SJSA1 (cell line): ENCODE measurements at regions not wholly inside any gene's neighbourhood (a gene's known extent, or its start where the extent isn't known, plus 50 kb on each side); places are given as distances from the start of the nearest gene placed in this dataset.
"Not testable (repeated sequence)": the region's sequence is repeated elsewhere in the genome, so short reads cannot be mapped to it uniquely, and the experiment has no call there.

Source experiments
- DNase-seq, 2 experiments: peaks; one replicate each; pipeline ENCODE4 v3.0.0-alpha.2; 2015 to 2020; ENCODE audit warnings: low spot score in 2 of 2, low read depth in 1 of 2
- H3K27ac ChIP-seq: fragments of 250-450 bp; sonication (Bioruptor Pico); 2 replicates; pipeline ENCODE4 v1.5.1; 2020; ENCODE audit warnings: mild to moderate bottlenecking, moderate library complexity
- H3K27me3 ChIP-seq: fragments of 250-450 bp; sonication (Bioruptor Pico); replicated peaks from 2 replicates; pipeline ENCODE4 v1.5.1; 2020; ENCODE audit warnings: mild to moderate bottlenecking, moderate library complexity
- H3K36me3 ChIP-seq: fragments of 250-450 bp; sonication (Bioruptor Pico); 2 replicates; pipeline ENCODE4 v1.5.1; 2020; ENCODE audit warnings: mild to moderate bottlenecking
- H3K4me1 ChIP-seq: fragments of 250-450 bp; sonication (Bioruptor Pico); replicated peaks from 2 replicates; pipeline ENCODE4 v1.6.1; 2021; ENCODE audit warnings: mild to moderate bottlenecking
- H3K4me3 ChIP-seq: fragments of 250-450 bp; sonication (Bioruptor Pico); 2 replicates; pipeline ENCODE4 v1.5.1; 2020; ENCODE audit warnings: mild to moderate bottlenecking
- H3K9me3 ChIP-seq: fragments of 250-450 bp; sonication (Bioruptor Pico); replicated peaks from 2 replicates; pipeline ENCODE4 v1.5.1; 2020; ENCODE audit warnings: mild to moderate bottlenecking

DNA sequence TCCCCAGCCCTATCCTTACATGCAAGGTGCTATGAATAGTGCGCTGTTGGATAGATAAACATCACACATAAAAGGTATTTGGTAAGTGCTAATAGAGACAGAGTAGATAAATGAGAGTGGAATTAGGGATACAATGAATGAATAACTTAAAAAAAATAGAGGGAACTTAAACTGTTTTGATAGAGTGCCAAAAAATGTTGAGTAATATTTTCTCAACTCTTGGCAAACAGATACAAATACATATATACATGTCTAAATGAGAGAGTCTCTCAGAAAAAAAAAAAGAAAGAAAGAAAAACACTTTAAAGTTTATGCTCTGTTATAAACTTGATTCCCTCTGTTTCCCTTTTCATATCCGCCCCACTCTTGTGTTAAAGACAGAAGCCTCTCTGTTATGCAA is 667.4 kb downstream of the ROBO2 start:
- Histone ChIP-seq H3K4me3 (no peak overlapping the region), H3K27me3 (no peaks in the 10 kb centered on the region), H3K9me3 (no peaks in the 10 kb centered on the region), H3K36me3 (no peaks in the 10 kb centered on the region), H3K27ac (no peak overlapping the region), H3K4me1 (no peaks in the 10 kb centered on the region)
- DNase-seq, result no peak

DNA sequence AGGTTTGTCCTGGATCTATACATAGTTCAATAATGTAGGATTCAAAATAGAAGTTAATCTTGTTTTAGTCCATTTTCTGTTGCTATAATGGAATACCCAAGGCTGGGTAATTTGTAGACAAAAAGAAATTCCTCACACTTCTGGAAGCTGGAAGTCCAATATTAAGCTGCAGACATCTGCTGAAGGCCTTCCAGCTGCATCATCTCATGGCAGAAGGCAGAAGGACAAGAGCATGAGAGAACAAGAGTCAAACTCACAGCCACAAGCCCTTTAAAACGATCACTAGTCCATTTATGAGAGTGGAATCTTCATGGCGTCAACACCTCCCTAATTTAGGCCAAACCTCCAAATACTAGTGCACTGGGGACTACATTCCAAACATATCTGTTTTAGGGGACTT is 669.3 kb downstream of the ROBO2 start:
- Histone ChIP-seq H3K27me3 (no peaks in the 10 kb centered on the region), H3K4me3 (no peak overlapping the region)
- no peak for DNase-seq

DNA sequence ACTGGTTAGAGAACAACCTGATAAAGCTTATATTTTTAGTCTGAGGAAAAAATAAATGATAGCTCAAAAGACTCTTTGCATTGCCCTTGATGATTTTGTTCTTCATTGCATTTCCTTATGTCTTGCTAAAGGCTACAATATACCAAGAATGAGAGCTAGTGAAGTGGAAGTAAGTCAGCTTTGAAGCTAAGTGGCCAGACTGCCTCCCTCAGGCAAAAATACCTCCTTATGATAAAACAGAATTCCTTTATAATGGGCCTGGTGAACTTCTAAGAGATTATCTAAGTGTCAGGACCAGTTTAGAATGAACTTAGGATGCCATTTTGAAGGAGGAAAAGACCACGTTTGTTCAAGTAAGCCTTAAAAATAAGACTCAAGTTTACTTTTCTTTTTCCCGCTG is 678.4 kb downstream of the ROBO2 start:
- H3K27me3 ChIP-seq, result no peaks in the 10 kb centered on the region
- H3K4me3 ChIP-seq, result no peak overlapping the region
- no peak for DNase-seq
- H3K27ac ChIP-seq, result no peak overlapping the region
- no peaks in the 10 kb centered on the region for H3K4me1 ChIP-seq
- H3K36me3 ChIP-seq, result no peaks in the 10 kb centered on the region
- no peaks in the 10 kb centered on the region for H3K9me3 ChIP-seq

More for the DNA sequence above, 669.3 kb downstream of the ROBO2 start:
- no peak overlapping the region for H3K27ac ChIP-seq
- H3K9me3 ChIP-seq, result no peaks in the 10 kb centered on the region
- no peaks in the 10 kb centered on the region for H3K4me1 ChIP-seq
- no peaks in the 10 kb centered on the region for H3K36me3 ChIP-seq

DNA sequence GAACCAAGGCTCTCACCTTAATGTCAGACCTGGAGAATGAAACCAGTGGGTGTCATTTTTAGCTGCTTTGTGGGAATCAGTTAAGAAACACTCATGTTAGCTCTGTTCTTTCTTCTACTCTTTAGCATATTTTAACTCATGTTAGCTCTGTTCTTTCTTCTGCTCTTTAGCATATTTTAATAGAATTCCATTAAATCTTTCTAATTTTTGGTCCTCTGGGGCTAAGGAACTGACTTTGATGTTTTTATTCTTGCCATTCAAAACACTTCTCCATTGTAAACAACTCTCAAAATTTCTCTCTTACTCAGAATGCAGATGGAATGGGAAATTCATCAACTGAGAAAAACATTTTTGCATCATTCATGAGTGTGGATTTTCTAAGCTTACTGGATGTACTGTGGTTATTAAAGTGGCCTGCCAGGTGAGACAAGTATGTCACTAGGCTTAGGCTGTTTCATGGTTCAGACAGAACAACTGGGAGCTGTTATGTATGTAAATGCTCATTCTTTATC is 680.6 kb downstream of the ROBO2 start:
- H3K27ac ChIP-seq, result no peak overlapping the region
- H3K9me3 ChIP-seq, result no peaks in the 10 kb centered on the region
- no peak for DNase-seq
- no peaks in the 10 kb centered on the region for H3K4me1 ChIP-seq
- no peaks in the 10 kb centered on the region for H3K36me3 ChIP-seq
- no peak overlapping the region for H3K4me3 ChIP-seq
- H3K27me3 ChIP-seq, result no peaks in the 10 kb centered on the region

DNA sequence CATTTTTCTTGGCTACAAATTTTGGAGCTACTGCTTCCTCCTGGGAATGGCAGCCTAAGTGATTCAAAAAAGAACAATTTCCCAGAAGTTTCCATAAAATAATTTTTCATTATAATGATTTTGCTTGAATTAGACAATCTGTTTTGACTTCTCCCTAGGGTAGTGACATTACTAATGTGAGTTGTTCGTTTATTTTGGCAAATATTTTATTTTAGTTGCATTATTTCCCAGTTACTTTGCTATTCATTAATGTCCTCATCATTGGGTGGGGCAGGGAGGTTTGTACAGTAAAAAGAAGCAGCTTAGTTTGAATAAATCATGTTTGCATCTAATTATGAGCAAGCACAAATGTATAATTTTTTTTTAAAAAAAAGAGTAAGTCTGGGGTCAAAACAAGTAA is 686.6 kb downstream of the ROBO2 start:
- Histone ChIP-seq H3K27me3 (no peaks in the 10 kb centered on the region), H3K36me3 (no peaks in the 10 kb centered on the region), H3K9me3 (no peaks in the 10 kb centered on the region), H3K4me3 (no peak overlapping the region), H3K4me1 (no peaks in the 10 kb centered on the region), H3K27ac (no peak overlapping the region)
- DNase-seq, result no peak

DNA sequence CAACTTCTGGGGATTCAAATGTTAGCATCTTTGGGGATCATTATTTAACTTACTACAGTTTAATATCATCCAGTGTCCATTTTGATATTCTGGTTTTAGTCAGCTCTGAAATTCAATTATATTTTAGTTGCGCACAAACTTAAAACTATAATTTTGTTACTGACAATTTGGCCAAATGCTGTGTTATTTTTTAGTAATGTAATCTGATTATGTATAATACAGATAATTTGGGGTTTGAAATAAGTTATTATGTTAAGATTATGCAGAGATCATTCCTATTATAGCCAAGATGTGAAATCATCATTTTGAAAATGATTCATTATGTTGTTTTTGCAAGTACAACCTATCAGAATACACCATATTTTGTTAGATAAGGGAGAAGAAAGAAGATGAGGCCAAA is 706.1 kb downstream of the ROBO2 start:
- no peak for DNase-seq
- H3K27ac ChIP-seq, result no peak overlapping the region
- H3K9me3 ChIP-seq, result no peaks in the 10 kb centered on the region
- H3K4me3 ChIP-seq, result no peak overlapping the region
- no peaks in the 10 kb centered on the region for H3K4me1 ChIP-seq
- H3K36me3 ChIP-seq, result no peaks in the 10 kb centered on the region
- no peaks in the 10 kb centered on the region for H3K27me3 ChIP-seq

DNA sequence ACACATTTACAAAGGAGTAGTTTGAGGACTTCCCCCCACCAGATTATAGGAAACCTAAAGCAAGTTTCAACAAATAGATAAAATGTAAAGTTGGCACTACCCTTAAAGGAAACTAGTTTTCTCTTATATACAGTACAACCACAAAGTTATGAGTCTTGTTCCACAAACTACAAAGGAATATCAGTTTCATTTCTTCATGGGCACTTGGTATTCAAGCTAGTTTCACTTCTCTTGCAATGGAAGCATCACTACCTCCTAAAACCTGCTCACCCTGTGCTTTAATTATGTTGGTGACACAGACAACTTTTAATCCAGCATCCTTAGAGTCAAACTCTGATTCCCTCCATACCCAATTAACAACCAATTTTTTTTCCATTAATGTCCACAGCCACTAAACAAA is 707.0 kb downstream of the ROBO2 start:
- DNase-seq, result no peak
- no peaks in the 10 kb centered on the region for H3K36me3 ChIP-seq
- no peak overlapping the region for H3K27ac ChIP-seq
- no peaks in the 10 kb centered on the region for H3K9me3 ChIP-seq
- no peak overlapping the region for H3K4me3 ChIP-seq
- no peaks in the 10 kb centered on the region for H3K4me1 ChIP-seq
- no peaks in the 10 kb centered on the region for H3K27me3 ChIP-seq

DNA sequence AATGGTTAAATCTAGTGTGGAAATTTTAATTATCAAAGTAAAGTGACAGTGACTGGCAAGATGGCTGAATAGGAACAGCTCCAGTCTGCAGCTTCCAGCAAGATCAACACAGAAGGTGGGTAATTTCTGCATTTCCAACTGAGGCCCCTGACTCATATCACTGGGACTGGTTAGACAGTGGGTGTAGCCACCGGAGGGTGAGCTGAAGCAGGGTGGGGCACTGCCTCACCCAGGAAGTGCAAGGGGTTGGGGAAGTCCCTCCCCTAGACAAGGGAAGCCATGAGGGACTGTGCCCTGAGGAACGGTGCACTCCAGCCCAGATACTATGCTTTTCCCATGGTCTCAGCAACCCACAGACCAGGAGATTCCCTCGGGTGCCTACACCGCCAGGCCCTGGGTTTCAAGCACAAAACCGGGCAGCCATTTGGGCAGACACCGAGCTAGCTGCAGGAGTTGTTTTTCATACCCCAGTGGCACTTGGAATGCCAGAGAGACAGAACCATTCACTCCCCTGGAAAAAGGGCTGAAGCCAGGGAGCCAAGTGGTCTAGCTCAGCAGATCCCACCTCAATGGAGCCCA is 716.6 kb downstream of the ROBO2 start:
- H3K27ac ChIP-seq, DNase-seq, H3K4me3 ChIP-seq, H3K27me3 ChIP-seq, H3K36me3 ChIP-seq, H3K4me1 ChIP-seq, H3K9me3 ChIP-seq: not testable (repeated sequence)

DNA sequence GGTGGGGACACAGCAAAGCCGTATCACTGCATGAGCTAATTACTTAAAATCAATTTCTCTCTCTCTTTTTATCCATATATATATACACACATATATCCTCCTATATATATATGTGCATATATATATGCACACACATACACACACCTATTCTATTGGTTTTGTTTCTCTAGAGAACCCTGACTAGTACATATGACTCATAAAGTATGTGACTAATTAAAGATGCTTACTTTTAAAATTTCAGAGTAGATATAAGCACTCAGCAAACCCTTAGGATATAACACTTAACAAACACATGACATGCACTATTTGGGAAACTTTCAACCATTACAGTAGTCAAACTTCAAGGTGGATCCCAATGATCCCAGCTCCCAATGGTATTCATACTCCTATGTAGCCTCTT is 732.6 kb downstream of the ROBO2 start:
- H3K4me3 ChIP-seq, result no peak overlapping the region
- DNase-seq, result no peak
- H3K36me3 ChIP-seq, result no peaks in the 10 kb centered on the region
- H3K27ac ChIP-seq, result no peak overlapping the region
- H3K27me3 ChIP-seq, result no peaks in the 10 kb centered on the region
- H3K9me3 ChIP-seq, result no peaks in the 10 kb centered on the region
- H3K4me1 ChIP-seq, result no peaks in the 10 kb centered on the region

DNA sequence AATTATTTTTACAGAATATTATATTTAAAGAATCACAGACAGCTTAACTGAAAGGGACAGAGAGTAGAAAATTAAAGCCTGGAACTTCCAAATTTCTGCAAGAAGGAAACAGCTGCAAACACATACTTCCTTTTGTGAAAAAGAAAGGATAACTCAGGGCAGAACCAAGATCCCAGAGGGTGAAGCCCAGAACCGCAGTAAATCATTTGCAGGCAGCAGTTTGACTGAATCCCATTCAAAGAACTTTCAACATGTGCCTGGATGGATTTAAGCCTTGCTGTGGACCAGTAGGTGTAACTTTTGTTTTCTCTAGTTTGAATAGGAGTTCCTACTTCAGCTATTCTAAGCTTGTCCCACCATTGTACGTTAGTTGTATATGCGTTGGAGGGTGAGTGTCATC is 733.2 kb downstream of the ROBO2 start:
- H3K36me3 ChIP-seq, result no peaks in the 10 kb centered on the region
- no peak overlapping the region for H3K27ac ChIP-seq
- no peaks in the 10 kb centered on the region for H3K4me1 ChIP-seq
- H3K9me3 ChIP-seq, result no peaks in the 10 kb centered on the region
- H3K27me3 ChIP-seq, result no peaks in the 10 kb centered on the region
- DNase-seq, result no peak
- no peak overlapping the region for H3K4me3 ChIP-seq

DNA sequence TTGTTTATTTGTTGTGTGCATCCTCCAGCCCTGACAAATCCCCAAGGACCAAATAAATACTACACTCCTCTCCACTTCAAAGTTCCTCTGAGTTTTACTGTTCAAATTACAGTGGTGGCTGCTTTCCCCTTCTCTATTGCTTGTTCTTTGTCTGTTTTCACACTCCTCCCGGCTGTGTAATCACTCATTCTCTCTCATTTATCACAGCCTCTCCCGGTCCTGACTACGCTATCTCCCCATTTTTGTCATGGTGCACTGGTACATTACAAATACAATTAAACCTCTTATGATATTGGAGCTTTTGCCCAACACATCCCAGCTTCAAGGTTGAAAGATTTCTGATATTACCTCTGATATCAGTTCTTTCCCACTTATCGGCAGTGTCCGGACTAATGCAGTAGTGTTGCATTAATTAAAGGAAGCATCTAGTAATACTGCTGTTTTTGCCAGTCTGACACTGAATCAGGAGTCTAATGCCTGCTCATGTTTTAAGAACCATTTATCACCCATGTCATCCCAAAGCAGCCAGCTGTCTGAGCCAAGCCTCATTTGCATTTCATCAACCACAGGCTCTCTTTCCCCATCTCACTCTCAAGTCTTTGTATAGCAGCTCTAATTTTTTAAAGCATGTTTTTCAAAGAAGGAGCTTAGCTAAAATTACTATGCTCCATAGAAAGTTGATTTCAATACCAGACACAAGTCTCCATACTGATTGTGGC is 740.5 kb downstream of the ROBO2 start:
- DNase-seq, result no peak
- Histone ChIP-seq H3K4me1 (no peaks in the 10 kb centered on the region), H3K27ac (no peak overlapping the region)

DNA sequence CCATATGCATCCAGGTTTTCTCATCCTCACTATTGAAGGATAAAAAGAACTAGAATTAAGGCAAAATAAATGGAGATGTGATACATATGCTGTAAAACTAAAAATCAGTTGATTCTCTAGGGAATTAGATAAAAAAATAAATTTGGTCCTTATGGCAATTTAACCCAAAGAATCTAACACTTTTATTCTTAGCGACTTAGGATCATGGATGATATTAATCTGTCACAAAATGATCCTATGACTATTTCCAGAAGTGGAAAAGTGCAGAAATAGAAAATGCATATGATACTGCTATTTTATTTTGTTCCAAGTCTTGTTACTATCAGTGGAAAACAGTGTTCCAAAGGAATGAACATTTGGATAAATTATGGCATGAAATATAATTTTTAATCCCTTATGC is 746.3 kb downstream of the ROBO2 start:
- Histone ChIP-seq H3K36me3 (no peaks in the 10 kb centered on the region), H3K9me3 (no peaks in the 10 kb centered on the region), H3K27ac (no peak overlapping the region), H3K27me3 (no peaks in the 10 kb centered on the region), H3K4me3 (no peak overlapping the region), H3K4me1 (no peaks in the 10 kb centered on the region)
- no peak for DNase-seq

More for the DNA sequence above, 740.5 kb downstream of the ROBO2 start:
- Histone ChIP-seq H3K27me3 (no peaks in the 10 kb centered on the region), H3K9me3 (no peaks in the 10 kb centered on the region), H3K4me3 (no peak overlapping the region), H3K36me3 (no peaks in the 10 kb centered on the region)

DNA sequence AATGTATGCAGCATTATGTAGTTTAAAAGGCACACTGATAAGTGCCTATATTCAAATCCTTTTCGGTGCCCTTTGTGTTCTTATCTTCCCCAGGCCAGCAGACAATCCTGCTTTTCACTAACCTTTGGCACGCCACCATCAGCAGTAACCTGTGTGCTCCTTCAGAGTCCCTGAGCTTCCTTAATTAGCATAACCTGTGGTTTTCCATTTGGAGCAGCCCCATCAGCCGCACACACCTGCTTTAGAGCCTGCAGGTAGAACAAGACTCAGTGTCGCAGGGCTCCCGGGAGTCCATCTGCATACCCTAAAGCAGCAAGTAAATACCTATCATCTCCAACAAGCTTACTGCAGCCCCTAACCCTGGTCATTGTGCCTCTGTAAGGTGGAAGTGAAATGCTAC is 755.1 kb downstream of the ROBO2 start:
- Histone ChIP-seq H3K9me3 (no peaks in the 10 kb centered on the region), H3K27ac (no peak overlapping the region), H3K4me1 (no peaks in the 10 kb centered on the region), H3K4me3 (no peak overlapping the region), H3K27me3 (no peaks in the 10 kb centered on the region), H3K36me3 (no peaks in the 10 kb centered on the region)
- DNase-seq, result no peak

DNA sequence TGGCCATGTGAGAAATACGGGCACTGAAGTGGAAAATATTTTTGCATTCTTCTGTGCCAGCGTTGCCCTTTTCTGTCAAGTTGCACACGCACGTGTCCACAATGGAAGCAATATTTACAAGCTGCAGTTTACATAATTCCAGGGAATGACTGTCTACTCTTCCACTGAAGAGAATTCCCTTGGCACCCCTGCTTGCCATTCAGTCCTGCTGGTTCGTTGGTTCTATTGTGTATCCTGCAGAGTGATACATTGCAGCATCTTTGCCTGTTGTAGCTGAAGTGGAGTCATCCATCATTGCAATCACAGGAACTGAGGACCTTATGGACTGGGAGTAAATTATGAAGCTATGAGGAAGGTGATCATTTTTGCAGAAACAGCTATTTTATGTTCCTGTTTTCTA is 759.4 kb downstream of the ROBO2 start:
- Histone ChIP-seq H3K9me3 (no peaks in the 10 kb centered on the region), H3K4me3 (no peak overlapping the region), H3K27ac (no peak overlapping the region), H3K36me3 (no peaks in the 10 kb centered on the region), H3K27me3 (no peaks in the 10 kb centered on the region), H3K4me1 (no peaks in the 10 kb centered on the region)
- no peak for DNase-seq

DNA sequence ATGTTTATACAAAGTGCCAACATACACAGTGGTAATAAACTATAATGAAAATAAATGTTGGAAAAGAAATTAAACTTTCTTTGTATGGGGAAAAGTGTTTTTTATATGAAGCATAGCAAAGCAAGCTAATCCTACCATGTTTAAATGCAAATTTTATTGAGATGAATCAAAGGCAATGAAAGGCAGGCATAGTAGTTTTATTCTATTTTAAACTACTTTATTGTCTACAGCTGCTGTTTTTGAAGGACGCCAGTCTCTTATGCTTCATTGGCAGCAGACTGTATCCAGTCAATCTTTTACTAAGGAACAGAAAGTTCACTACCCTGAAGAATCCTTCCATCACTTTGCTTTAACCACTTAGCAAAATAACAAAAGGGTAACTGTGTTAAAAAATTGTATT is 761.0 kb downstream of the ROBO2 start:
- Histone ChIP-seq H3K27ac (no peak overlapping the region), H3K9me3 (no peaks in the 10 kb centered on the region), H3K4me1 (no peaks in the 10 kb centered on the region), H3K27me3 (no peaks in the 10 kb centered on the region), H3K36me3 (no peaks in the 10 kb centered on the region), H3K4me3 (no peak overlapping the region)
- DNase-seq, result no peak
